GM19438 (cell line): ENCODE measurements at regions not wholly inside any gene's neighbourhood (a gene's known extent, or its start where the extent isn't known, plus 50 kb on each side); places are given as distances from the start of the nearest gene placed in this dataset.

Experiments used
- ATAC-seq: cut with Tn5 transposase; IDR thresholded peaks from one replicate; pipeline ENCODE4 v1.9.1; 2021; ENCODE audit warnings: low read depth; ENCODE audit not compliant: unreplicated experiment

- no peak for ATAC-seq
Observed at GRCh38 chr9:26205261-26205660, 527.0 kb upstream of the TUSC1 start.

GRCh38 chr9:26193237-26193636 lies 515.0 kb upstream of the TUSC1 start:
- no peak for ATAC-seq

- ATAC-seq, result no peak
Observed at GRCh38 chr9:26191711-26192110, 513.5 kb upstream of the TUSC1 start.

GRCh38 chr9:26181836-26182235 lies 503.6 kb upstream of the TUSC1 start:
- ATAC-seq, result no peak

- no peak for ATAC-seq
Observed at GRCh38 chr9:26176628-26177027, 498.4 kb upstream of the TUSC1 start.

- ATAC-seq, result no peak
Observed at GRCh38 chr9:26175264-26175663, 497.0 kb upstream of the TUSC1 start.

GRCh38 chr9:26172301-26172700 lies 494.1 kb upstream of the TUSC1 start:
- ATAC-seq, result no peak

- ATAC-seq, result no peak
Observed at GRCh38 chr9:26171691-26172090, 493.4 kb upstream of the TUSC1 start.

GRCh38 chr9:26170190-26170589 lies 491.9 kb upstream of the TUSC1 start:
- no peak for ATAC-seq

- no peak for ATAC-seq
Observed at GRCh38 chr9:26169708-26170107, 491.5 kb upstream of the TUSC1 start.

GRCh38 chr9:26166537-26166936 lies 488.3 kb upstream of the TUSC1 start:
- ATAC-seq, result no peak

GRCh38 chr9:26165426-26165825 lies 487.2 kb upstream of the TUSC1 start:
- ATAC-seq, result no peak

- ATAC-seq, result no peak
Observed at GRCh38 chr9:26163931-26164330, 485.7 kb upstream of the TUSC1 start.

GRCh38 chr9:26159575-26160392 lies 481.5 kb upstream of the TUSC1 start:
- ATAC-seq, result no peak

- no peak for ATAC-seq
Observed at GRCh38 chr9:26158631-26159150, 480.4 kb upstream of the TUSC1 start.

- no peak for ATAC-seq
Observed at GRCh38 chr9:26157411-26157810, 479.2 kb upstream of the TUSC1 start.

- no peak for ATAC-seq
Observed at GRCh38 chr9:26152350-26152749, 474.1 kb upstream of the TUSC1 start.

GRCh38 chr9:26148128-26148527 lies 469.9 kb upstream of the TUSC1 start:
- ATAC-seq, result no peak

- no peak for ATAC-seq
Observed at GRCh38 chr9:26145938-26146337, 467.7 kb upstream of the TUSC1 start.

- ATAC-seq, result no peak
Observed at GRCh38 chr9:26142631-26143030, 464.4 kb upstream of the TUSC1 start.

GRCh38 chr9:26142201-26142600 lies 464.0 kb upstream of the TUSC1 start:
- ATAC-seq, result no peak

- ATAC-seq, result no peak
Observed at GRCh38 chr9:26133537-26133936, 455.3 kb upstream of the TUSC1 start.
